Naive thymus-derived CD4-positive, alpha-beta T cell (primary cell): ENCODE measurements at regions not wholly inside any gene's neighbourhood (a gene's known extent, or its start where the extent isn't known, plus 50 kb on each side); places are given as distances from the start of the nearest gene placed in this dataset.

Source experiments
- ATAC-seq: fragments of 150-1000 bp; cut with Tn5 transposase; 2 replicates; pipeline ENCODE4 v1.10.0; 2021; ENCODE audit warnings: mild to moderate bottlenecking, moderate library complexity
- CTCF ChIA-PET: fragments of 350-600 bp; sonication (Branson Sonifier 250); formaldehyde crosslinking; loops from one replicate; lab custom pipeline; 2021; ENCODE audit warnings: antibody characterized with exemption; lab: Charles Lee
- POLR2A ChIA-PET: fragments of 350-600 bp; sonication (Branson Sonifier 250); formaldehyde crosslinking; loops from one replicate; lab custom pipeline; 2021; ENCODE audit warnings: antibody characterized with exemption, inconsistent platforms; lab: Charles Lee
- DNase-seq, 9 donors: peaks; one replicate each; pipeline versions ENCODE4 v3.0.0 to v3.0.0-alpha.2; 2020 to 2022; ENCODE audit warnings: mixed read lengths in 1 of 9
- H3K27ac ChIP-seq: one replicate; pipeline ENCODE4 v1.7.0; 2013; ENCODE audit warnings: mild to moderate bottlenecking, low read depth, low read length, moderate library complexity
- H3K27me3 ChIP-seq, 2 donors: one replicate each; pipeline ENCODE4 v1.7.0; 2013; ENCODE audit warnings: low read length in 2 of 2, mild to moderate bottlenecking in 2 of 2, moderate library complexity in 2 of 2; ENCODE audit not compliant: control insufficient read depth in 2 of 2, insufficient read depth in 2 of 2
- H3K36me3 ChIP-seq, 3 experiments: 1 replicate in 2 of 3; 2 replicates in 1 of 3; pipeline ENCODE4 v1.7.0; 2013; ENCODE audit warnings: low read length in 3 of 3, mild to moderate bottlenecking in 3 of 3, moderate library complexity in 1 of 3; ENCODE audit not compliant: insufficient read depth in 3 of 3, control insufficient read depth in 2 of 3
- H3K4me1 ChIP-seq, 2 donors: one replicate each; pipeline ENCODE4 v1.7.0; 2013; ENCODE audit warnings: low read length in 2 of 2, mild to moderate bottlenecking in 2 of 2, moderate library complexity in 1 of 2; ENCODE audit not compliant: control insufficient read depth in 2 of 2, insufficient read depth in 2 of 2
- H3K4me3 ChIP-seq: 2 replicates; pipeline ENCODE4 v1.7.0; 2013; ENCODE audit warnings: mild to moderate bottlenecking, low read length
- H3K9me3 ChIP-seq, 3 experiments: 1 replicate in 2 of 3; 2 replicates in 1 of 3; pipeline ENCODE4 v1.7.0; 2013; ENCODE audit warnings: low read length in 3 of 3; ENCODE audit not compliant: control insufficient read depth in 2 of 3
- H3K27ac Mint-ChIP-seq, 9 donors: one replicate each; pipeline ENCODE4 v1.8.0; 2020 to 2022; ENCODE audit warnings: mixed read lengths in 9 of 9, mild to moderate bottlenecking in 8 of 9, moderate library complexity in 5 of 9, inconsistent platforms in 2 of 9
- H3K27me3 Mint-ChIP-seq, 5 donors: one replicate each; pipeline ENCODE4 v1.8.0; 2021 to 2022; ENCODE audit warnings: mixed read lengths in 5 of 5, mild to moderate bottlenecking in 1 of 5
- H3K36me3 Mint-ChIP-seq, 5 donors: one replicate each; pipeline ENCODE4 v1.8.0; 2020 to 2022; ENCODE audit warnings: mixed read lengths in 5 of 5, mild to moderate bottlenecking in 3 of 5, inconsistent platforms in 1 of 5
- H3K4me1 Mint-ChIP-seq, 7 donors: one replicate each; pipeline ENCODE4 v1.8.0; 2020 to 2022; ENCODE audit warnings: mixed read lengths in 7 of 7, mild to moderate bottlenecking in 3 of 7, inconsistent platforms in 1 of 7
- H3K4me3 Mint-ChIP-seq, 10 donors: one replicate each; pipeline ENCODE4 v1.8.0; 2020 to 2022; ENCODE audit warnings: mild to moderate bottlenecking in 10 of 10, mixed read lengths in 10 of 10, moderate library complexity in 6 of 10, inconsistent platforms in 2 of 10
- H3K9me3 Mint-ChIP-seq, 11 donors: one replicate each; pipeline ENCODE4 v1.8.0; 2020 to 2022; ENCODE audit warnings: mixed read lengths in 11 of 11, mild to moderate bottlenecking in 4 of 11, inconsistent platforms in 1 of 11, moderate library complexity in 1 of 11
- intact Hi-C, 2 donors: fragments of 100-400 bp; cut with micrococcal nuclease; formaldehyde crosslinking; loops; one replicate each; pipeline ENCODE4 v1.15.1; 2023

GRCh38 chr6:94636780-94637385, 940.5 kb upstream of the MANEA start:
- POLR2A ChIA-PET = no interaction called here

DNA sequence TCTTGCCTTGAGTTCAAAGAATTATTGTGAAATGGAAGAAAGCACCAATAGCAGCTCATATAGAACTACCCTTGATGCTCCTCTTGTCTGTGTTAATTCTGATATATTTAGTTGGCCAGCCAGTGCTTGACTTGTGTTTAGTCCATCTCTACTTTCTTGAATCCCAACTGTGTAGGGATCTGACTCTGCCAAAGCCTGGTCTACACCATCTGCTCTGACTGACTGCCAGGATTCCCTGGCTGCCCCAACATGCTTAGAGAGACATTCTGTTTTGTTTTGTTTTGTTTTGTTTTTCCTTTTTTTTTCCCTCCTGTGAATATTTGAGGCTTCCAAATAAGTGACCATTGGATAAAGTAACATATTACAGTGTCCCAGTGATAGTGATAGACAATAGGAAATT, 953.7 kb upstream of the MANEA start:
- H3K36me3 ChIP-seq = no peaks in the 10 kb centered on the region
- H3K27ac ChIP-seq = no peak overlapping the region
- intact Hi-C loops = no loop called here
- DNase-seq = no peak
- CTCF ChIA-PET = no interaction called here
- ATAC-seq = no peak
- H3K9me3 ChIP-seq = no peaks in the 10 kb centered on the region
- H3K27me3 ChIP-seq = no peaks in the 10 kb centered on the region
- no peaks in the 10 kb centered on the region for H3K36me3 Mint-ChIP-seq
- H3K4me3 ChIP-seq = no peak overlapping the region
- no peaks in the 10 kb centered on the region for H3K4me1 Mint-ChIP-seq
- H3K27me3 Mint-ChIP-seq = no peaks in the 10 kb centered on the region
- H3K4me3 Mint-ChIP-seq = no peak overlapping the region
- H3K4me1 ChIP-seq = no peaks in the 10 kb centered on the region
- H3K9me3 Mint-ChIP-seq = peaks cover 0 to 7% (median 0%) of the 10 kb centered on the region in 11 donors
- POLR2A ChIA-PET = no interaction called here
- no peak overlapping the region for H3K27ac Mint-ChIP-seq

More at GRCh38 chr6:94636780-94637385, 940.5 kb upstream of the MANEA start:
- Mint-ChIP-seq H3K4me1 (no peaks in the 10 kb centered on the region), H3K36me3 (no peaks in the 10 kb centered on the region), H3K4me3 (no peak overlapping the region), H3K9me3 (peaks cover 0 to 8% (median 0%) of the 10 kb centered on the region in 11 donors), H3K27me3 (no peaks in the 10 kb centered on the region), H3K27ac (no peak overlapping the region)
- ATAC-seq (no peak), DNase-seq (no peak)
- H3K36me3 ChIP-seq = no peaks in the 10 kb centered on the region
- no peaks in the 10 kb centered on the region for H3K4me1 ChIP-seq
- no peak overlapping the region for H3K4me3 ChIP-seq
- no peaks in the 10 kb centered on the region for H3K9me3 ChIP-seq
- CTCF ChIA-PET = no interaction called here
- no peaks in the 10 kb centered on the region for H3K27me3 ChIP-seq
- no peak overlapping the region for H3K27ac ChIP-seq
- intact Hi-C loops = no loop called here

DNA sequence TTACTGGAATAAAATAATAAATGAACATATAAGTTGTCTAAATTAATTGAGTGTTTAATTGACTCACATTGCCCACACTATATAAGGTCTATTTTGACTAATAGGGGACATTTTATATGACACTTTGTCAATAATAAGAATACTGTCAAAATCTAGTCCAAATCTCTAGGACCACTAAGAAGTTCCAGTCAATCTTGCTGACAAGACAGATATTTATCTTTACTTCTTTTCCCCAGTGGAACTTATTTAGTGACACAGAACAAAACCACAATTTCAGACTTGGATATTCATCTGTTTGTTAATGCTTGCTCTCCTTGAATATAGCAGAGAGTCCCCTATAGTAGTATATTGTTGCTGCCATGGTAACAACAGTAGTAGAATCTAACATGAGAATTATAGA, 954.6 kb upstream of the MANEA start:
- CTCF ChIA-PET = no interaction called here
- Histone ChIP-seq H3K36me3 (no peaks in the 10 kb centered on the region), H3K27me3 (no peaks in the 10 kb centered on the region), H3K4me3 (no peak overlapping the region), H3K9me3 (no peaks in the 10 kb centered on the region), H3K4me1 (no peaks in the 10 kb centered on the region), H3K27ac (no peak overlapping the region)
- Mint-ChIP-seq H3K36me3 (no peaks in the 10 kb centered on the region), H3K27me3 (no peaks in the 10 kb centered on the region), H3K4me3 (no peak overlapping the region), H3K27ac (no peak overlapping the region), H3K9me3 (peaks cover 0 to 7% (median 0%) of the 10 kb centered on the region in 11 donors), H3K4me1 (no peaks in the 10 kb centered on the region)
- DNase-seq (no peak), ATAC-seq (no peak)
- intact Hi-C loops = no loop called here
- POLR2A ChIA-PET = no interaction called here

GRCh38 chr6:94600636-94601035, 976.7 kb upstream of the MANEA start:
- Mint-ChIP-seq H3K36me3 (no peaks in the 10 kb centered on the region), H3K4me3 (no peak overlapping the region), H3K27ac (no peak overlapping the region), H3K9me3 (peaks cover 0 to 13% (median 9%) of the 10 kb centered on the region in 11 donors), H3K4me1 (no peaks in the 10 kb centered on the region), H3K27me3 (no peaks in the 10 kb centered on the region)
- DNase-seq (no peak), ATAC-seq (no peak)
- Histone ChIP-seq H3K9me3 (no peaks in the 10 kb centered on the region), H3K27me3 (no peaks in the 10 kb centered on the region), H3K4me1 (no peaks in the 10 kb centered on the region), H3K36me3 (no peaks in the 10 kb centered on the region), H3K27ac (no peak overlapping the region), H3K4me3 (no peak overlapping the region)
- intact Hi-C loops = no loop called here
- ChIA-PET POLR2A (no interaction called here), CTCF (no interaction called here)

- Mint-ChIP-seq H3K9me3 (peaks cover 0 to 4% (median 0%) of the 10 kb centered on the region in 11 donors), H3K4me1 (no peaks in the 10 kb centered on the region), H3K27me3 (no peaks in the 10 kb centered on the region), H3K36me3 (no peaks in the 10 kb centered on the region), H3K27ac (no peak overlapping the region), H3K4me3 (no peak overlapping the region)
- no peaks in the 10 kb centered on the region for H3K27me3 ChIP-seq
- no peaks in the 10 kb centered on the region for H3K36me3 ChIP-seq
- DNase-seq (no peak), ATAC-seq (no peak)
- H3K4me3 ChIP-seq = no peak overlapping the region
- no peaks in the 10 kb centered on the region for H3K9me3 ChIP-seq
- H3K27ac ChIP-seq = no peak overlapping the region
- intact Hi-C loops = no loop called here
- ChIA-PET CTCF (no interaction called here), POLR2A (no interaction called here)
- H3K4me1 ChIP-seq = no peaks in the 10 kb centered on the region
Observed at GRCh38 chr6:94597487-94597886, 979.8 kb upstream of the MANEA start.

DNA sequence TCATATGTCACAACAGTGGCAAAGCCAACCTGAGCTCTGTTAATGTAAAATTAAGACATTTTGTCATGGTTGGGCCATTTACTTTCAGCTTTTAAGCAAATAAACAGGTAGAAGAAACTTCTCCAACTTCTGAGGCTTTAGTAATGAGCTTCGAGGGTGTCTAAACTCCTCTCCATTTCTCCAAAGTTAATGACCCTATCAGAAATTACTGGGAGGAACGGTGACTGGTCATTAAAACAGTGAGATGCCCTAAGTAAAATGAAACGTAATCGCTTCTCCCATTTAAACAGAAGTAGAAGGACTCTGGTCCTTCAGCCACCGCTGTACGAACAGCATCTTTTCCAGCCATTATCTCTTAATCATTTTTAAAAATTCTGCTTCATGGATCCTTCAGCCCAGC, 986.9 kb upstream of the MANEA start:
- no peaks in the 10 kb centered on the region for H3K36me3 ChIP-seq
- no peaks in the 10 kb centered on the region for H3K4me1 ChIP-seq
- H3K27ac ChIP-seq = no peak overlapping the region
- no peak overlapping the region for H3K4me3 ChIP-seq
- Mint-ChIP-seq H3K4me1 (no peaks in the 10 kb centered on the region), H3K27ac (no peak overlapping the region), H3K4me3 (no peak overlapping the region), H3K36me3 (no peaks in the 10 kb centered on the region), H3K9me3 (peaks cover 0 to 15% (median 2%) of the 10 kb centered on the region in 11 donors), H3K27me3 (no peaks in the 10 kb centered on the region)
- ATAC-seq = no peak
- no peaks in the 10 kb centered on the region for H3K27me3 ChIP-seq
- no peak for DNase-seq
- intact Hi-C loops = no loop called here
- ChIA-PET POLR2A (no interaction called here), CTCF (no interaction called here)
- H3K9me3 ChIP-seq = no peaks in the 10 kb centered on the region

DNA sequence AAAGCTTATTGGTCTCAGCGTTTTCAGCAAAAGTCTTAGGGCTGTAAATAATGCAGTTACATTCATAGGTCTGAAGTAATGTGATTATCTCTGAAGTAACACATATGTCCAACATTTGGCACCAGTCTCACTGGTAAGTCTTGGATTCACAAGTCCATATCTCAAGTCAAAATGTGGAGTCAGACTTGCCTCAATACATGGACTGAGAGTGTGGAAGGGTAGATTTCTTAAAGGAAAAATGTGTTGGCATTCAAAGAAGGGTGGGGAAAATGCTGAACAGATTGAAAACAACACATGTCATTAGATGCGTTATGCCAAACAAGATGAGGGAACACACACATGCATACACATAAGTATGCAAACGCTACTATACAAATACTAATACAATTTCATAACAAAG, 989.0 kb upstream of the MANEA start:
- Mint-ChIP-seq H3K27ac (no peak overlapping the region), H3K36me3 (no peaks in the 10 kb centered on the region), H3K27me3 (no peaks in the 10 kb centered on the region), H3K4me3 (no peak overlapping the region), H3K9me3 (peaks cover 0 to 11% (median 0%) of the 10 kb centered on the region in 11 donors), H3K4me1 (no peaks in the 10 kb centered on the region)
- Histone ChIP-seq H3K9me3 (no peaks in the 10 kb centered on the region), H3K27ac (no peak overlapping the region), H3K36me3 (no peaks in the 10 kb centered on the region), H3K27me3 (no peaks in the 10 kb centered on the region), H3K4me1 (no peaks in the 10 kb centered on the region), H3K4me3 (no peak overlapping the region)
- intact Hi-C loops = no loop called here
- DNase-seq (no peak), ATAC-seq (no peak)
- ChIA-PET CTCF (no interaction called here), POLR2A (no interaction called here)
